Medulla oblongata (tissue), 1 donor: ENCODE measurements at regions not wholly inside any gene's neighbourhood (a gene's known extent, or its start where the extent isn't known, plus 50 kb on each side); places are given as distances from the start of the nearest gene placed in this dataset.

Source experiments
- DNase-seq: peaks from one replicate; pipeline ENCODE4 v3.0.0-alpha.2; 2015; ENCODE audit errors: extremely low spot score

- peak; percentile 76 for DNase-seq
Observed at GRCh38 chr5:125835293-125836172, 587.7 kb upstream of the GRAMD2B start.

DNA sequence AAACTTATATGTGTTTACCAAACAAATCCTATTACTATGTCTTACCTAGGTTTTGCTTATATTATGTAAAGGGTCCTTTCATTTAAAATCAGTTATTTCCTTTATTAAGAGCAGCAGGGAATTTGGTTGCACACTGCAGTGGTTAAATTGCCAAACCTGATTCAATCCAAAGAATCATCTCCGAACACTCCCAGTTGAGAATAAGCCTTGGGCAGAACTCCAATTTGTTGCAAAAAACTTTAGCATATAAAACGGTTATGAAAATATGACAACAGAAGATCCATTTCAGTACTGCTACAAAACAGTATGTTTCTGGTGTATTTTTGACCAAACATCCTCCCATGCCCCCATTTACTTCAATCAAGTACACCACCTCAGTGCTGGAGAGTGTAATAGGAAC lies 587.0 kb upstream of the GRAMD2B start:
- no peak for DNase-seq

GRCh38 chr5:125837866-125838265 lies 585.3 kb upstream of the GRAMD2B start:
- no peak for DNase-seq

DNA sequence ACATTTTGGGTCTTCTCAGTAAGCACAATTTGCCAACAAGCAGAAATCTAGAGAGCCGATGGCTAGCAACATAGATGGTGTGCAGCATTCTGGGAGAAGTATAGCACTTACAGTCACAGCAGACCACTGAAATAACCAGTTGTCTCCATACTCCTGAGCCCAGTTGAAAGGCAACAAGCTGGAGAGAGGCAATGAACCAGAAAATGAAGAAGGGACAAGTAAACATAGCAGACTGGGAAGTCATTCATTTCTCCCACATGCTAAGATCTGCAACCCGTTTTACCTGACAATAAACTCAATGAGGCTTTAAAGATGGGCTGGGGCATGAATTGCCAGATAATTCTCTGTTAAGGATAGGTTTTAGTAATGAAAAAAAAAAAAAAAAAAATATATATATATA lies 575.6 kb upstream of the GRAMD2B start:
- DNase-seq: no peak

- DNase-seq: no peak
Observed at GRCh38 chr5:125848751-125849150, 574.5 kb upstream of the GRAMD2B start.

DNA sequence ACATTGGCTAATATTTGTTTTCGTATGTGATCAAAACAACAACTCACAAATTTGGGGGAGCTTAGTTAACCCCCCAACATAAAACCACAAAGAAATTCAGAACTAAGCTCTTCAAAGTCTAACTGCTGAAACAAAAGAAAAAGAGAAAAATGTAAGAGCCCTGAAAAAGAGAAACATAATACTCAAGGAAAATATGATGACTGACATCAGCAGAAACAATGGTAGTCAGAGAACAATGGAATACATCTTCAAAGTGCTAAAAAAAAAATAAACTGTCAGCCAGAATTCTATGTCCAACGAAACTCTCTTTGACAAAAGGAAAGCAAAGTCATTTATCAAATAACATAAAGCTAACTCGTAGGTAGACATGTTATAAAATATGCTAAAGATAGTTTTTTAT lies 566.3 kb upstream of the GRAMD2B start:
- no peak for DNase-seq

- DNase-seq: no peak
Observed at GRCh38 chr5:125863579-125863978, 559.6 kb upstream of the GRAMD2B start.

DNA sequence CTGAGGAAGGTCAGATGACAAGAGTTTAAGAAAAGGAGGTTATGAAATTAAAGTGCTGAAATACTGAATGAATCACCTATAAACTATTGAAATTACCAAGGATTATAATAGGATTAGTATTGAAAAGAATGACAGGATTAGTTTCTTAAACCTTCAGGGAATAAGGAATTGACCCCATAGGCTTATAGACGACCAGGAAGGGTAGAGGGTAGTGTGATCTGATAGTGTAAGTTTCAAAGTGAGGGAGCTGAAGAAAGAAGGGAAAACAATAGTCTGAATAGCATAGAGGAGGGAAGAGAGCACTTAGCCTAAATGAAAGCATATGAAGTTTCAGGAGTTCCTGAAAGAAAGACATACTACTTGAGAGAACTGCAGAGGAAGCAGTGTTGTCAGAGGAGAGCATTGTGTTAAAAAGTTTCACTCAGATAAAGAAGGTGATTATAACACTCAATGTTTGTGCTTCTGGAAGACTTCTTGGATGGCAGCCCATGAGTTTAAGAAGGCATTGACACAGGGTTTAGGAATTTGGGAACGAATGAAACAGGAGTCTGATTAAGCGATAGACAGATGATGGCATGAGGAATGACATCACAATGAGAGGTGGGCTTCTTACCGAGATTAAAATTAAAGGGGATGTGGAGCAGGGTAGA lies 557.9 kb upstream of the GRAMD2B start:
- DNase-seq: no peak

DNA sequence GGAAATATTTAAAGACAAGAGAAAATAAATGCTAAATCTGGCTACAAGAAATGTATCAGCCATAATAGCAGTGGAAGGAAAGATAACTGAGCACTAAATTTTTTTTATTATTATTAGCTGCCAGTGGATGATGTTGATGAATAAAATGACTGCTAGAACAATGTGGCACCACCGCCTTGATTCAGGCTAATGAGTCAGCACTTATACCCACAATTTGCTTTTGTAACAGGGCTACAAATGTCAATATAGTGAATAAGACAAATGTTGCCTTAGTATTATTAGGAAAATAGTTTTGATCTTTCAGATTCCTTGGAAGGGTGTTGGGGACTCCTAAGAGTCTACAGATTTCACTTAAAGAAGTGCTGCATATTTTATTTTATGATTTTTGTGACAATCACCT lies 555.2 kb upstream of the GRAMD2B start:
- no peak for DNase-seq

GRCh38 chr5:125870256-125870655 lies 553.0 kb upstream of the GRAMD2B start:
- no peak for DNase-seq

DNA sequence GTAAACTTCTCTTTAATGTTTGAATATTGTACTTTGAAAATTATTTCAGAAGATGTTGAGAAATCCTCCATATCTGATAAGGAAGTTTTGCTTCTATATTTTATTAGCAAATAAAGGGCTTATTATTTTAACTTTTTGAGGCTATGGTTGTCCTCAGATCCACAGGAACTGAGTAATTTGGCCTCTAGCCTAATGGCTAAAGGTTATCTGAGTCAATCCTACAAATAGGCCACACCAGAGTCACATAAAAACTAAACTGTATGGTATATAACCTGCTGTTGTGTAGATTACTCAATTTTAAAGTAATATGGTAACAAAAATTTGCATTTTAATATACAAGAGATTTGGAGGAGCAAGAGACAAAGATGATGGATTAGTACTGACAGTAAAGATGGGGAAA lies 549.2 kb upstream of the GRAMD2B start:
- DNase-seq: no peak

DNA sequence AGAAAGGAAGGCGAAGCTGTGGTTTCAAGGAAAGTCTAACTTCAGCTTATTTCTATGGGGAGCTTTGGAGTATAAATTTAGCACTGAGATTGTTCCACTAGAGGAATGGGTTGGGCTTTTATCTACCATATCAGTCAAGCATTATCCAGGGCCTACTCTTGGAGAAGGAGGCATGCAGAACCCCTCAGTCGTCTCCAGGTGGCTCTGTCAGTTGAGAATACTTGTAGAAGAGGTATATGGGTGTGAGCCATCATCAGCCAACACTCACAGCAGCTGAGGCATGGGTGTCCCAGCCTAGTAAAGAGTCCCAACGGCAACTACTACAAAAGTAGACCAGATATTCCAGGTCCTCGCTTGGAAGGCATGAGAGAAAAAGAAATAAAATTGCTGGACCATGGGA lies 548.5 kb upstream of the GRAMD2B start:
- DNase-seq: no peak

- no peak for DNase-seq
Observed at GRCh38 chr5:125877248-125877647, 546.0 kb upstream of the GRAMD2B start.

DNA sequence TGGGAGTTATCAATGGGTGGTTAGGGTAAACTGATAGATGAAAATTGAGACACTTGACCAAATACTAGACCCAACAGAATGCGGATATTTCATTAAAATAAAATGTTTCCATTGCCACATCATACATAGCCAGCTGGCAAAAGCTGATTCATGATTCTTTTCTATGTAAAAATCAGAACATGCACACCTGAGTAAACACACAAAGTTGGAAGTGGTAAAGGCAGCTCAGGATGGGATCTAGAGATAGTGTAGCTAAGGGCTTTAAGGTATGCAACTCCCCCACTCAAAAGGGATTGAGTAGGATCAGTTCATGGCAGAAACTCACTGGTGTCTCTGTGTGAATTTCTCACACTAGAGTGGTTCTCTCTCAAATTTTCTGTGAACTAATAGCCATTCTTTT lies 541.1 kb upstream of the GRAMD2B start:
- DNase-seq: no peak

GRCh38 chr5:125883223-125883622 lies 540.0 kb upstream of the GRAMD2B start:
- no peak for DNase-seq

- no peak for DNase-seq
Observed at GRCh38 chr5:125888358-125888757, 534.9 kb upstream of the GRAMD2B start.

DNA sequence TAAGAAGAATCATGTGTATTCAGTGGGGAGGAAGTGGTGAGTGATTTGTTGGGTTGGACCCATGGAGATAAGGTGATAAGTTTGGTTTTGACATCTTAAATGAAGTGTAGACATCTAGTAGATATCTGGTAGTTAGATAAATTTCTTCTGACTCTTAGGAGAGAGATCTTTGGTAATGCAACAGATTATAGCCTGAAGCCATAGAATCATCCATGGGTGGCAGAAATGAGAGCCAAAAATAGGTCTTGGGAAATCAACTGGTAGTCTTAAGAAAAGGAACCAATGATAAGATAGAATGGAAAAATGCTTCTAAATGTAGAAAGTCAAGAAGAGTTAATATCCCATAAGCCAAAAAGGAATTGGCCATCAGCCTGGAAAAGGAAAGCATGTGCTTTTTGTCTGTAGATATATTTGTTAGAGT lies 532.7 kb upstream of the GRAMD2B start:
- DNase-seq: no peak

DNA sequence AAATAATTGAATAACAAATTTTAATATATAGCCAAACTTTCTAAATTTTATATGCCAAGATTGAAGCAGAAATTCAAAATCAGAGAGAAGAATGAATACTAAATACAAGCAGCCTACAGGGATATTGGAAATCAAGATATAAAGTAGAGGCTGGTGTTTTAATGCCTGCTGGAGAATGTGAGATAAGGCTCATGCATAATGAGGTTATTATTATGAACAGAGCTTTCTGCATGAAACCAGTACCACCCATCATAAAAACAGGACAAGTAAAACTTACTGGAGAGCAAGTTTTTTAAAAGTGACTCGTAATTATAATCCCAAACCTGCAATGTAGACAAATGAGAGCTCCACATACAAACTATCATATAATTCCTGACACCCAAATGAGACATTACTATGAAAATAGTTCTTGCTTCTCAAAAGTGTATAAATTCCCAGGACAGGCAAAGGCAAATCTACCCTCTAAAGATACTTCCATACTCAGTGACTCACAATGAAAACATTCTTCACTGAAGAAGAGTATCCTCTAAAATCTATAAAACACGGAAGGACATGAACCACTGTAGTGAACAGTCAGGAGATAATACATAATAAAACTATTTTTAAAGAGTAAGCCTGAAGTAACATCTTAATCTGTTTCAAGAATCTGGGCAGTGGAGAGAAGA lies 532.0 kb upstream of the GRAMD2B start:
- no peak for DNase-seq

GRCh38 chr5:125894383-125894782 lies 528.8 kb upstream of the GRAMD2B start:
- DNase-seq: no peak

DNA sequence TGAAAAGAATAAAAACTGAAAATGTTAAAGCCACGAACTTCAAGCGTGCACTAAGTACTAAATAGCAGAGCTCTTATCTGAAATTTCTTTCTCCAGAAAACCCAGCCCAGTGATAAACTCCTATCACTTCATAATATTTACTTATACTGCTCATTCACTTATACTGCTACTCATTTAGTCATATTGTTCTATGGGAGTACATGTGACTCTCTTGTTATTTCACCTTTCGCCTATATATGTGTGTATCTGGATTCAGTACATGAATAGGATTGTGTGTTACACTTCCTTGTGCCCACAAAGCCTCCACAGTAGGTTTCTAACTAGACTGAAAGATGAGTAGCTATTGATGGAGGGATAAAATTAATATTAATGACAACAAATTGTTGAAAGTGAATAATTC lies 526.8 kb upstream of the GRAMD2B start:
- no peak for DNase-seq

DNA sequence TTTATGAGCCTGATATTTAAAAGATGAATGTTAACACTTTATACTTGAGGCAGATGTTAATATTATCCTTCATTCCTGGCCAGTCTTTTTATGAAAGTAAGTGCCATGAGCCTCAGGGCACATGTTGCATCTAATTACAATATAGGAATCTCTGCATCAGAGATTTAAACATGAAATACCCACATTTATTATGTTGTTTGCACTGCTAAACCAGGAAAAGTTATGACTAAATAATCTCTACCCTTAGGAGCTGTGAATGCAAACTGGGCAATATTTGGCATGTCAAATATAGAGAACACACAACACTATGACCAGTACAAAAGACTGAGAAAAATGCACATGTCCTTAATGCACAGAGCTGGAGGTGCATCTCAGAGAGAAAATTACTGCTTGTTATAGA lies 526.1 kb upstream of the GRAMD2B start:
- no peak for DNase-seq

DNA sequence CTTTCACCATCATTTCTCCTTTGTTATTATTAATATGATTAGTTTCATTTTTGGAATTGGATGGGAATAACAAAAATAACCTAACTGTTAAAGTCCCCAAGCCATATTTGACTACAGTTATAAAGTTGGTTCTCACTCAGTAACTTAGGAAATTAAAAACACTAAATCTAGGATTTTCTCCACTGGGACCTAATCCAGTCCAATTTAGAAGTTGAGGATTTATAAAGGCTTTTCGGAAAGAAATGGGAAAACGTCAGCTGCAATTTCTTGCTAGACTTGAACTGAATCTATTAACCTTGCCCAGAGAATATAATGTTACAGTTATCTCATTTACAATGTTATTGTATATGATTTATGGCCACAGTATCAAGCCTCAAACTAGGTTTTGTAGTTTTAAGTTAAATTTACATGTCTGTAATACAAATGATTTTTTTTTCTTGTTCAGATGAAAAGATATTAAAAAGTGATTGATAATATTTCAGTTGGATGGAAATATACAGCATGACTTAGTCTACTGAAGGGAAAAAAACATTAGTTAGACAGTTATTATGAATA lies 524.3 kb upstream of the GRAMD2B start:
- no peak for DNase-seq

- DNase-seq: no peak
Observed at GRCh38 chr5:125912028-125912427, 511.2 kb upstream of the GRAMD2B start.
